Medulla oblongata (tissue), 1 donor: ENCODE measurements at regions not wholly inside any gene's neighbourhood (a gene's known extent, or its start where the extent isn't known, plus 50 kb on each side); places are given as distances from the start of the nearest gene placed in this dataset.

Experiments
- DNase-seq: peaks from one replicate; pipeline ENCODE4 v3.0.0-alpha.2; 2015; ENCODE audit errors: extremely low spot score

DNA sequence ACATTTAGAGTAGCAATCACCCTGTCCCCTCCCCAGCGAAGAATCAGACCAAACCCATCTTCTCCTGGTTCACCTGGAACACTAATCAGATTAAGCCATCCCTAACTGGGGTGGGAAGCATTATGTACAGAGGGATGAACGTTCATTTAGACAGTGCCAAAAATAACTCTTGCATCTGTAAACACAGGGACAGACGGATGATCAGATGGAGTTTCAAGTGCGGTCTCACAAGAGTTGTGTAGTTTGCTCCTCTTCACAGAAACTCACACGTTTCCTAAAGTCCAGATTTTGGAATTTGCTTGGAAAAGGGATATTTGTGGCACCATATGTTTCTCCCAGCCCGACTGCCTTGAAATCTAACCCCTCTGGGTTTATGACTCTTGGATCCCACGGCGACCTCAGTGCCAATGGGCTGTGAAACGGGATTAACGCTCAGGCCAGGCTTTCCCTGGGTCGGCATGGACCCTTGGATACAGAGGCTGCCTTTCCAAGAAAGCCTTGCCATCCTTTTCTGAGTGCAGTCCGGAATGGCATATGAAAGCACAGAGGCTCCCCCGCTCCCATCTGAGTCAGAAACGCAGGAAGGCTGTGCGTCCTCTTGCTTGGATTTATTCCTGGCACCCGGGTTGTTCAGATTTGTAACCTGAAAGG is 293.2 kb upstream of the HABP2 start:
- DNase-seq = no peak

DNA sequence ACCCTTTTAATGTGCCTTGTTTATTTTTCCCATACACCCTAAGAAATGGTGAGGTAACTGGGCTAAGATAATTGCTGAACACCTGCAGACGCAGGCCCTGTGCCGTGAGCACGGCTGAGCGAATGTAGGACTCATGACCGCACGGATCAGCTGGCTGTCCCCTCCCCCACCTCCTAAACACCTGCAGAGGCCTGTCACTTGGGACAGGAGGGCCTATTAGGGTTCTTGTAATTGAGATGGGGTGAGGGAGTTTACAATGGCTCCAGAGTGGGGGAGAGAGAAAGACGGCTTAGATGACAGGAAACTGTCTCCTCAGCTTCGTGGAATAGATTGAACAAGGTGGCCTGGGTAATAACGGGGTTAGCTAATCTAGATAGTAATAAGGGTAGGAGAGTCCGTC is 291.7 kb upstream of the HABP2 start:
- no peak for DNase-seq

DNA sequence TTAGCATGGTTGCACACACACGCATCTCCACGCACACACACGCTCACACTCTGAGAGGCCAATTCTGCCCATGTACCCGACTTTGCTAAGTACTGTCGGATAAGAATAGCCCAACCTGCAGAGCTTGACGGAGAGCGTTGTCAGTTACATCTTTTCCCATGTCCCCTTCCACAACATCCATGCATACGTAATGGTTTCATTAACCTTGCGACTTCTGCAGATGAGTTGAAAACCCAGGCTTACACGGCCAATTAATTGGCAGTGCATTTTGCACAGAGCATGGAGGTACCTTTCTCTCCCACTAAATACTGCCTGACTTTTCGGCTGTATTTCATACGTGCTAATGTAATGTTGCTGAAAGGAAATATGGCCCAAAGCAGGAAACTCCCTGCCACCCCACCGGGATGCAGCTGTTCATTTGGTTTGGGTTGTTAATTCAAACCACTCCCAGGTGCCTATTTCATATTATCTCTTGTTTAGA is 291.2 kb upstream of the HABP2 start:
- no peak for DNase-seq

DNA sequence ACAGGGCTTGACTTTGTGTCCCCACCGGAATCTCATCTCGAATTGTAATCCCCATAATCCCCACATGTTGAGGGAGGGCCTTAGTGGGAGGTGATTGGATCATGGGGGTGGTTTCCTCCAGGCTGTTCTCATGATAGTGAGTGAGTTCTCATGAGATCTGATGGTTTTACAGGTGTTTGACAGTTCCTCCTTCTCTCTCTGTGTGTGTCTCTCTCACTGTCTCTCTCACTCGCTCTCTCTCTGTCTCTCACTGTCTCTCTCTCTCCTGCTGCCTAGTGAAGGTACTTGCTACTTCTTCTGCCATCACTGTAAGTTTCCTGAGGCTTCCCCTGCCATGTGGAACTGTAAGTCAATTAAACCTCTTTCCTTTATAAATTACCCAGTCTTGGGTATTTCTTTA is 289.8 kb upstream of the HABP2 start:
- no peak for DNase-seq

DNA sequence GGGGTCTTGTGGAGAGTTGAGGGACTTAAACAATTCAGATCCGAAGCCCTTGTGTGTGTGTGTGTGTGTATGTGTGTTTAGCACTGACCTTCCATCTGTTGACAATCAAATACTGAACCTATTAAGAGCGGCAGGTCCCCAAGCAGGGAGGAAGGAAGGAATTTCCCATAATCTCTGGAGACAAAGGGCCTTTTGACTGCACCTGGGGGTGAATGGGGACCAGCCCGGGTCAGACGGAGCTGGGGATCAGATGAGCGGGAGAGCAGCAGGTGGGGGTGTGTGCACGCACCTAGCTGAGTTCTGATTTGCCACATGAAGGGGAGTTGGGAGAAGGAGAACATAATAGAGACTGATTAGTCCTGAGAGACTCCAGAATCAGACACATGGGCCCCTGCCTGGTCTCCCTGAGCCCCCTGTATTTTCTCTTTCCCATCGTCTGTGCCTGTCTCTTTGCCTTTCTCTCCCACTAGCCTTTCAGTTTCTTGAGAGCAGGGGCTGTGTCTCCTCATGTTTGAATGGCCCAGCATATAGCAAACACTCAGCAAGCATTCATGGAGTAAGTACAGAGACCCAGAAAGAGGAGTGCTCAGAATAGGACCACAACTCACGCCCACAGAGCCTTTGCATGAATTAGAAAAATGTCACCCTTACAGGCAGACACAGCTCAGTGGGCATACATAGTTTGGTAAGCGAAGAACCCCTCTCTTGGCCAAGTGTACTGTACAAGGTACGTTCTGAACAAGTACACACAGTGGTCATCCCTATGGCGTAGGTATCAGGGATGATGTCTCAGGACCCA is 288.3 kb upstream of the HABP2 start:
- DNase-seq = no peak

DNA sequence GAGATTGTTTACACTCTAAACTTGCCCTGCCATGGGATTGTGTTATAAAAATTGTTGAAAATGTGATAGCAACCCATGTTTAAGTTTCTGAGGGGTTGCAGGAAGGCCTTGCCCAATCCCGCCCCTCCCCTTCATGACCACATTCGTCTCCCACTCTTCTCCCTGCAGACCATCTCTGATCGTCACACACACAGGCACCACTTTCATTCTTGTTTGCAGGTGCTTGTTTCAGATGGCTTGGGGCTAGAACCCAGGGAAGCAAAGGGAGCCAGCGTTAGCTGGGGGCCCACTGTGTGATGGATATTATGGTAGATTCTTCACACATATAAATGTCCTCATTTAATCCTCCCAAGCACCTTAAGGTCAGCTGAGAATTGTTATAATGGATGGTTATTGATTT is 286.7 kb upstream of the HABP2 start:
- DNase-seq = no peak

DNA sequence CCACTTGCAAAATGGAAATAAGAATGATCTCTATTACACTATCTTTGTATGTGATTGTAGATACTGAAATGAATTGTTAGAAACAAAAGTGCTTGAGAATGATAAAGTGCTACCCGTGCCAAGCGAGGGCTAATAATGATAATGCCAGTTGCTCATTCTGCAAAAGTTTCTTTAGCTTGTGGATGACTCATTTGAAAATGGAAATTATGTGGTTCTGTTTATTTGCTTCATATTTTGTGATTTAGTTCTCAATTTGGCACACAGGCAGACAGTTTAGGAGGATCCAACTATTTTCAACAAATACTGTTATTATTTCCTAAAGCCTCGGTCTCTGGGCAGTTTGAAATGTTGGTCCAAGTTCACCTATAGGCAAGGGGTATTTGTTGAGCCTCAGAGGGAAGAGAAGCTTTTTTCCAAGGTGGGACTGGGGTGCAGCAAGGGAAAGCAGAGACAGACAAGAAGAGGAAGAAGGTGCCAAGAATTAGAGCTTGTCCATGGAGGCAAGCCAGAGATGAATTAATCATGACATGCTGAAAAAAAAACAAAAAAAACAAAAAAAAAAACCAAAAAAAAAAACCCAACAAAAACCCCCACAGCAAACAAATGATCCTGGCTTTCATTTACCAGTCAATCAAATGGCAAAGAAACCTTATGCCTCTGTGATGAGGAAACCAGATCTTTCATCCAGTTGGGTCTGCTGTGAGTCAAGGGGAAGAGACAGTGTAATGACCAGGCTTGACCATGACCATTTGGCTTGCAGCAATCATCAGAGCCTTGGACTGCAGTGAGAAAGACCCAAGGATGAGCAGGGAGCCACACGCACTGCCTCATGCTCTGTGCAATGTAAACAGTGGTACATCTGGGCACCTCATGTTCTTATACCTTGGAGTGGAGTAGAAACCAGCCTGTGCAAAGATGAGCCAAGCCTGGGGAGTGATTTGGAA is 285.0 kb upstream of the HABP2 start:
- DNase-seq = no peak

DNA sequence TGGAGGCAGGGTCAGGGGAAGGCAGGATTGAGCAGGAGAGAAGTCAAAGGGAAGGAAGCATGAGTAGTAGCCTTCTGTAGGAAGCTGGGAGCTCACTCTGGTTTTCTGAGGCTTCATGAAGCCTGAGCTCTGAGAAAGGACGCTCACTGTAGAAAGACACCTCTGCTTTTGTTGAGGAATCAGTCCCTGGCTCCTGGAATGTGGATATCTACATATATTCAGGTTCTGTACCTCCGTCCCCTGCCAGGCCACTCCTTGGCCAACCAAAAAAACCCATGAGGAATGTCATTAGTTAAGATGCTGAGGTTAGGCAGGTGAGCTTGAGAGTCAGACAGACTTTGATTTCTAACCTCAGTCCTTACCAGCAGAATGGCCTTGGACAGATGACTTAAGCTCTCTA is 283.5 kb upstream of the HABP2 start:
- no peak for DNase-seq

DNA sequence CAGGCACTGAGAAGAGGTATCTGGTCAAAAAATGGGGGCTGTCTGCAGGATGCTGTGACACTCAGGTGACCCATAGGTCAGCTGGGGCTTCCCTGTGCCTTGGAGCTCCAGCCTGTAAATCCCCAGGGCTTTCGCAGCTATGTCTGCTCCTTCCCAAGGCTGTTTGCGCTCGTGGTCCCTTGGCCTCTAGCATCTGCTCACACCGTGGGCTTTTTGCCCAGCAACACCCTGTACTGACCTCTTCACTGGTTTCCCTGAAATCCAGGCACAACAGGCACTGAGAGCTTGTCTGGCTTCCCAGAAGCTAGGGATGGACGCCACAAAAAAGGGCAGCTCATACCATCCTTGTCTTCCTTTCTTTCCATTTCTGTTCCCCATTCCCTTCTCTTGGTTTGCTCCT is 280.3 kb upstream of the HABP2 start:
- no peak for DNase-seq

DNA sequence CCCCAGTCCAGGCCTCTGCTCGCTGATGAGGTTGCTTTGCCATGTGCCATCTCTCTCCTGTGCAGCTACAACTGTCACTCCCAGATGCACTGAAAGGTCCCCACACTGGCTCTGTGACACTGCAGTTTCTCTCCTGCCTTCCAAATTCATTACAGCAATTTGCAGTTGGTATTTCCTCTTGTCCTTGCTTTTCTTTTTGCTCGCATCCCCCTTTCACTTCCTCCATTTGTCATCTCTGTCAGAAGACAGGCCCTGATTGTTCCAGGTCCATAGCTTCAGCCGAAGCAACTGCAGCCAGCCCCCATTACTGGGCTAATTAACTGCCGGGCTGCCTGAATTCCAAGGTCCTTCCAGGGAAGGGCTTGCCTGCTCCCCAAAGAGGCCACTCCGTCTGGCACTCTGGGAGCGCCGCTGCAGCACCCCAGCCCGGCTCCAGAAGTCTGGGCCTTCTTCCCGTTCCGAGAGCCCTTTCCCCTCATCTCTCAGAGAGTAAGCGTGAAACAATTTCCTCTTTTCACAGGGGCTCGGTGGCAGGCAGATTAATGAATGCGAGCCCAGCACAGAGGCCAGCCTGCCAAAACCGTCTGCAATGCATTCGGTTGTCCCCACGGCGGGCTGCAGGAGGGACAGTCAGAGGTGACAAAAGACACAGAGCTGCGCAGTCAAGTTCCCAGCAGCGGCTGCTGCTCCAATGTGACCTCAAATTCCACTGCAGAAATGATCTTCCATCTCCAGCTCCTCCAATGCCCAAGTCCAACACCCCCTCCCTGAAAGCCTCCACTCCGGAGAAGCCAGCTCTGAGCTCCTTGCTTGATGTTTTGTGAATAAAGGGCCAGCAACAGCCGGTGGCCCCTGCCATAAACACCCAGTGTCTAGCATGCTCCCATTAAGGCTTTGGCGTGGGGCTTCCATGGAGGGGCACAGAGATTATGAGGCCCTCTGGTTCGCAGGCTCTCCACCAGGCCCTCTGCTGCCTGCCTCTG is 279.4 kb upstream of the HABP2 start:
- peak; percentile 86 for DNase-seq

DNA sequence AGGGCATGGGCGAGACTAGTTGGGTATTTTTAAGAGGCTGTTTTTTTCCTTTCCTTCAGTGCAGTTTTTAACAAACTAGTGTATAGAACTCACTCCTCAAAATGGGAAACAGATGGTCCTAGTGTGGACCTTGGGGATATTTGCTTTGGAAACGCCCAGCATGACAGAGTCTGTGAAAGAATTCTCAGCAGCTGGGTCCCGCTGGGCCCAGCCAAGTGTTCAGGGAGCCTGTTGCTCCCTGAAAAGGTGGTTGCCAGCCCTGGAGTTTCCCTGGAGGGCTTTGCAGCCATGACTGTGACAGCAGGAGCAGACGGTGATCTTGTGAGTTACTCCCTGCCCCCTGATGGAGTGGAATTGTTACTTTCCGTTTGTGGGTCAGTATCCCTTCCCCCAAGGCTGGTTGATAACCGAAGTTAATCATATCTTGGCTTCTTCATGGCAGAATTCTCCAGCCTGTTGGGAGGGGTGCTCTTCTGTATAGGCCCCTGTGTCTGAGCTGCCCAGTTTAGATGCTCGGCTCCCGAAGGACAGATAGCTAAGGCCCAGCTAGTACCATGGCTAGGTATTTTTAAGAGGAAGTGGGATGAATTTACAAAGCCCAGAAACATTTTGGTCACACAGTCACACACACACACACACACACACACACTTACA is 278.6 kb upstream of the HABP2 start:
- peak; percentile 8 for DNase-seq

DNA sequence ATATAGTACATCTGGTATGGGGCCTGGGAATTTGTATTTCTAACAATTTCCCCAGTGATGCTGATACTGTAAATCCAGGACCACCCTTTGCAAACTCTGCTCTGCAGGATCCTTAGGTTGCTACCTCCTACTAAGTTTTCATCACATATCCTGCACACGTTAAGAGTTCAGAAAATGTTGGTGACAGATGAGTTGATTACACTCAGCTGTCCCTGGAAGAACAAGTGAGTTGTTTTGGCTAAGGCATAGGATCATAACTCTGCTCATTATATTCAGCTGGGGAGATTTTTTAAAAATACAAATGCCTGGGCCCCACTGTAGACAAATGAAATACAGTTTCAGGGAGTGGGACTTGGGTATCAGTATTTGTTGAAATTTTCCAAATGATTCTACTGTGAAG is 274.6 kb upstream of the HABP2 start:
- no peak for DNase-seq

DNA sequence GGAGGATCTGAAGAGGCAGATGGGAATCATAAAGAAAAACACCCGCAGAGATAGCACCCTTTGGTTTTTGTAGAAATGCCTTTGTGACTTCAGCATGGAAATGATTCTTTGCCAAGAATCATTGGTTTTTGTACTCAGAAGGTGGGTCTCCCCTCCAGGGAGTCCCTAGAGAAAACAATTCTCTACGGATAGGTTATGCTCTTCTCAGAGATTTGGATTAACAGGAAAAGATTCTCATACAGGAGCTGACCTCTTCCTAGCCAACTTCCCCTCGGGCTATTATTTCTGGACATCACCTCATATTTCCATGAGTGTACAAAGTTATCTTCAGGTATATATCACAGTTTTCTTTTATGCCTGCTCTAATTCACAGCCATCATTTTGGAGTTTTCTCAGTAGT is 274.2 kb upstream of the HABP2 start:
- DNase-seq = no peak

DNA sequence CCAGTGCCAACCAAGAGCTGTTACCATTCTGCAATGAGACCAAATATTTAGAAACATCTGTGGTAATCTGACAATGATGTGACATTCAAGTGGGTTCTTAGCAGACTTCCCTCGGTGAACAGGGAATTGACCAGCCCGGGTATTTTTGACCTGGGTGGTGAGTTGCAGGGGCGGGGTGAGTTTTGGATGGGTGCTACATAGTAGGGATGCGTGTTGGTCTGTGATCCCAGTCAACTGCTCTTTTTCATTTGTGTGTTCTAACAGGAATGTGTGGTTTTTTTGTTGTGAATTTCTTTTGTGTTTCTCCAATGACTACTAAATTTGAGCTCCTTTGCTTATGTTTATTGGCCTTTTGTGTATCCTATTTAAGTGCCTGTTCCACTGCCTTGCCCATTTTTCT is 273.6 kb upstream of the HABP2 start:
- DNase-seq = no peak

DNA sequence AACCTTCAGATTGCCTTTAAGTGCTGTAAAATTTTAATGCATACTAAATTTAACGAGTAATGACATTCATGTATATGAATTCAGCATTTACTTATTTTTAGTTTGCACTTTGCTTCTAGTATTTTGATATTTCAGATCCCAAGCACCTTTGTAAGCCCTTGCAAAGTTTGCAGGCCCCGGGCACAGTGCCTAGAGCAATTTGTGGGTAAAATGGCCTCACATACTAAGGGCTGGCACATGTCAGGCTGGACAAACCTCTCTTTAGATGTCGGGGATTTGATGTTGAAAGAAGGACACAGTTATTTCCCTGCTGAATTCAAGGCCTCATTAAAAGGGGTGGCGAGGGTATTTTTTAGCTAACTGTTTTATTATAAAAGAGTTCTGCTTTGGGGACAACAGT is 270.3 kb upstream of the HABP2 start:
- DNase-seq = no peak

DNA sequence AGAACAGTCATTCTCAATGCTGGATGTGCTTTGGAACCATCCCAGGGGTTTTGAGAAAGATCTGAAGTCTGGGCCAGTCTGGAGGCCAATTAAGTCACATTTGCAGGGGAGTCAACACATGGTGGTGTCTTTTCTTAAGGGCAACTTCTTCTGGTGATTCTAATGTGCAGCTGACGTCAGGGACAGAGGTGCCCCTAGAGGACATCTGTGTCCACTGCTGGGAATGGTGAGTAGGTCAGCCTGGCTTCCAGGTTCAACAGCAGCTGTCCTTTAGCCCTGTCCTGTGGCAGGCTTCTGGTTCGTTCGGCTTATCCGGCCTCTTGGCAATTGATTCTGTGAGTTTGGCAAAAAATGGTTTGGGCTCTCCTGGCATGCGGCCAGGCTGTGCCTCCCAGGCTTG is 269.7 kb upstream of the HABP2 start:
- DNase-seq = no peak

DNA sequence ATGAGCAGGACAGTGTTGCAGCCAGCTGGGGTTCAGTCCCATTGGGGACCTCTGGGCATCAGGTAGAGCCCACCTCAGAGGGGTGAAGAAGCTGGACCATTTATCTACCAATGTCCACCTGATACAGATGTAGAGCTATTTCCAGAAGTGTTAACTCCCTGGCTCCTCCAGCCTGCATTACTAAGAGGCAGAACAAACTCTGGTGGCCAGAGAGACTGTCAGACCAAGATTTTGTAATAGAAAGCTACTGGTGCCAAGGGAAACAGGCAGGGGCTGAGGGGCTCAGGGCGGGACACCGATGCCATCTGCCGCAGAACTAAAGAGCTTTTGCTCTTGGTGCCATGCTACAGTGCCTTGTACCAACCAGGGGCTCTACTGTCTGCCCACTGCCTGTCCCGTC is 268.2 kb upstream of the HABP2 start:
- DNase-seq = no peak

DNA sequence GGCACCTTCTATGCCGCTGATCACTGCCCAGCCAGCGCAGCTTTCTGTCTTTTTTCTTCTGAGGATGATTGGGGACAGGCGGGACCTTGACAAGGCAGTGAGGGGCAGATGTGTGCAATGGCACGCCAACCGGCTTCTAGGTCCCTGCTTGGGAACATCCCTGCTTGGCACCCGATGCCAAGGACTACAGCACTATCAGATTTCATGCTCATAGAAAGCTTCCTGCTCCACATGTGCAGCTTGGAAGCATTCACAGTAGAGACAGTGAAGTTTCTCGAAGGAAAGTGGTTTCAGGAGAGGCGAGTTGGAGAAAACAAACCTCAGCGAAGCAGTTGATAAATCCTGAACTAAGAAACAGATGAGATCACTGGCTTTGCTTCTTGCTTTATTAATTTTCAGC is 267.5 kb upstream of the HABP2 start:
- DNase-seq = no peak

DNA sequence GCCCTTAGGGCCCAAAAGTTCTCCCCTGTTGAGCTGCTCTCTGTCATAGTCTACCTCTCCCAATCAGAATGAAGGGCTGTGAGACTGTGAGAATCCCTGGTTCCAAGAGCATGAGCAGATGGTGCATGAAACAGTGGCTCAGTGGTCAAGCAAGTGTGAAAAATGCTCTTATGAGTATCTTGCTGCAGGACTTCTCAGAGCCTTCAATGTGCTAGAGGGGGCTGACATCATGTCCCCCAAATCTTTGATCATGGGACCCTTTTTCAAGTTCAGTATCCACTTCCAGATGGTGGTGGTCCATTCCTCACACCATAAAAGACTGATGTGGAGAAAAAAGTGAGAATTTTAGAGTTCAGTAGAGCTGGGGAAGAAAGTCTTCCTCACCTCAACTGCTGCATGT is 265.3 kb upstream of the HABP2 start:
- DNase-seq = no peak

DNA sequence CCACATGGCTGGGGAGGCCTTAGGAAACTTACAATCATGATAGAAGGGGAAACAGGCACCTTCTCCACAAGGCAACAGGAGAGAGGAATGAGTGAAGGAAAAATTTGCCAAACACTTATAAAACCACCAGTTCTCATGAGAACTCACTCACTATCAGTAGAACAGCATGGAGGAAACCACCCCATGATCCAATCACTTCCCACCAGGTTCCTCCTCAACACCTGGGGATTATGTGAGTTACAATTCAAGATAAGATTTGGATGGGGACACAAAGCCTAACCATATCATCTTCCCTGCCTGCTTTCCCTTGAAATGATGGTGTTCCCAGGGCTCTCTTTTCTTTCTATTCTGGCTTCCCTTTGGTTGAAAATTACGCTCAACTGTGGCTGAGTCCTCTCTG is 262.7 kb upstream of the HABP2 start:
- no peak for DNase-seq

DNA sequence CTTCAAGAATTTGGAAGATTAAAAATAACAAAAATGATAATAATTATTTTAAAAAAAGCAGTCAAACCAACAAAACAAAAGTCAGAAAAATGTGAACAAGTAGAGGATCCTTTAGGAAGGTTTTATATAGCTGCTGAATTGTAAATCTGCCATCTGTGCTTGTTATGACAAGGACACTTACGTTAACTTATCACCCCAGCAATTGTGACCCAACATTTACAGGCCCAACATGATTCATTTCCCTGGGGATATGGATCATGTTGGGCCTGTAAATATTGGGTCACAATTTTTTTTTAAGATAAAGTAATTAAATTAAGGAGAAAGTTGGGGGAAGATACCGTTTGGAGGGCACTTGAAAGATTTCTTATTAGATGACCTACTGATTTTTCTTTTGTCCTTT is 261.4 kb upstream of the HABP2 start:
- no peak for DNase-seq
